NOMO-1 treated with dmso at 0.1 percent for 144 hours (cell line): ENCODE measurements at regions not wholly inside any gene's neighbourhood (a gene's known extent, or its start where the extent isn't known, plus 50 kb on each side); places are given as distances from the start of the nearest gene placed in this dataset.

Experiments
- DNase-seq: peaks from one replicate; lab custom pipeline; 2025; ENCODE audit not compliant: unreplicated experiment; lab: John Stamatoyannopoulos, UW

GRCh38 chr9:95627802-95628201 is 111.0 kb upstream of the PTCH1 start:
- DNase-seq, result no peak

DNA sequence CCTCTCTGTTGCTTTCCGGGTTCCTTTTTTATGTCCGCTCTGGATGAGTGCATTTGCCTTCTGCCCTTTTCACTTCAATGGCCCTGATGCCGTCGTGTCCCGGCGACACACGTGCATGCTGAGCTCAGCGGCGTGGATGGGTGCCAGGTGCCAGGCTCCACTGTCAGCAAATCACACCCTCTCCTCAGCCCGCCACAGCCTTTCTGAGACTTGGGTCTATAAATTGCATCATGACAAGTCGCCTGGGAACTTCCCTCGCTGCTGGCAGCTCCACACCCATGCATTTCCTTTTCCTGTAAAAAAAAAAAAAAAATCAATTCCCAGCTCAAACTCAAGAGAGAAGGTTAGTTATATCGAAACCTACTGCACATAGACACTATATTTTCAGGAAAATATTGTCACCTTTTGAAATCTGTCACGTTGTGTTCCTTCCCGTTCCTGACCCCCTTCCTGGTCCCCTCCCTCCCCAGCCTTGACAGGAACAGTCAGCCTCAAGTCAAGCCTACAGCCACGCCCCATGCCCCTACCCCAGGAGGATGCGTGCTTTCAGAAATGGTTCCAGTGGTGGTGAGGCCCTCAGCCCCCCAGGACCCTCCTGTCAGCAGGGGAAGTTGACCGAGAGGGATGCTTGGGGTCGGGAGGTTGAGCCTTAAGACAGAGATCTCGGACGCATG is 110.3 kb upstream of the PTCH1 start:
- no peak for DNase-seq

DNA sequence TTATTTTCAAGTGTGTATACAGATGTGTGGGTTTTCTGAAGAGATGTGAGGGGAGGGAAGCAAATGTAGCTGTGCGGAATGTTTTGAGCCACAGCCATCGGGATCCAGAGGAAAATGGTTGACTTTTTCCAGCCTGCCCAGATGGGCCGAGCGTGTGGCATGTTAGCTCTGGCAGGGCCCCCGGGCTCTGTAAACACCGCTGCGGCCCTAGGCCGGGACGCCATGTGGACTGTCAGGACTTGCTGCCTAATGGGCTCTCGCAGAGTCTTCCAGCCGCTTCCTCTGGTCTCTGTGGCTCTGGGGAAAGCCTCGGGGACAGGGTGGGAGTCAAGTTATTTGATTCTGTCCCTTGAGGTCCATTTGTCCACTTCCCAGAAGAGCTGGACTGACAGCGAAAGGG is 109.6 kb upstream of the PTCH1 start:
- no peak for DNase-seq

GRCh38 chr9:95623640-95624039 is 106.9 kb upstream of the PTCH1 start:
- DNase-seq, result no peak

DNA sequence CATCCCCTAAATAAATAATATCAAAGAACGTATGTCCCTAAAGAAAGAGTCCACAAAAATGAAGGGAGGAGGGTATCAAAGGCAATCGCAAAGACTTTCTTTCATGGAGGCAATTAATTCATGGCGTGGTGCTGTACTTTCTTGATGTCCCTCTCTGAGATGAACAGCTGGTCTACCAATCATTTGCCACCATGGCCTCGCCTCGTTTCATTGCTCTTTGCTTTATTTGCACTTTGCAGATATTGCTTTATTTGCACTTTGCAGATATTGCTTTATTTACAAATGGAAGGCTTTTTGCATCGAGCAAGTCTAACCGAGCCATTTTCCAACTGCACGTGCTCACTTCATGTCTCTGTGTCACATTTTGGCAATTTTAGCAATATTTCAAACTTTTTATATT is 104.0 kb upstream of the PTCH1 start:
- no peak for DNase-seq

GRCh38 chr9:95620314-95620713 is 103.5 kb upstream of the PTCH1 start:
- DNase-seq, result no peak

- no peak for DNase-seq
These were observed 98.5 kb upstream of the PTCH1 start for GRCh38 chr9:95615246-95615645.

GRCh38 chr9:95613670-95614069 is 96.9 kb upstream of the PTCH1 start:
- no peak for DNase-seq

GRCh38 chr9:95611354-95611753 is 94.6 kb upstream of the PTCH1 start:
- DNase-seq, result no peak

- DNase-seq, result no peak
These were observed 93.4 kb upstream of the PTCH1 start for GRCh38 chr9:95610006-95610785.

GRCh38 chr9:95609426-95609825 is 92.7 kb upstream of the PTCH1 start:
- no peak for DNase-seq

DNA sequence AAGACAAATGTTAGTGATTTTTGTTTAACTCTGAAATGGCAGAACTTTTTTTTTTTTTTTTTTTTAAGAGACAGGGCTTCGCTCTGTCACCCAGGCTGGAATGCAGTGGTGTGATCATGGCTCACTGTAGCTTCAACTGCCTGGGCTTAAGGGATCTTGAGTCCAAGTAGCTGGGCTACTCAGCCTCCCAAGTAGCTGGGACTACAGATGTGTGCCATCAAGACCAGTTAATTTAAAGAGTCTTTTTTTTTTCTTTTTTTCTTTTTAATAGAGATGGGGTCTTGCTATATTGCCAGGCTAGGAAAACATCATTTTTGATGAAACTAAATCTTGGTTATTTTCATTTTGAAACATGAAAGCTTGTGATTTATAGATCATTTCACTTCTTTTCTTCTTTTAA is 91.6 kb upstream of the PTCH1 start:
- no peak for DNase-seq

- no peak for DNase-seq
These were observed 90.7 kb upstream of the PTCH1 start for GRCh38 chr9:95607507-95607906.

GRCh38 chr9:95606489-95607350 is 89.9 kb upstream of the PTCH1 start:
- DNase-seq, result no peak

GRCh38 chr9:95605816-95606488 is 89.2 kb upstream of the PTCH1 start:
- no peak for DNase-seq

DNA sequence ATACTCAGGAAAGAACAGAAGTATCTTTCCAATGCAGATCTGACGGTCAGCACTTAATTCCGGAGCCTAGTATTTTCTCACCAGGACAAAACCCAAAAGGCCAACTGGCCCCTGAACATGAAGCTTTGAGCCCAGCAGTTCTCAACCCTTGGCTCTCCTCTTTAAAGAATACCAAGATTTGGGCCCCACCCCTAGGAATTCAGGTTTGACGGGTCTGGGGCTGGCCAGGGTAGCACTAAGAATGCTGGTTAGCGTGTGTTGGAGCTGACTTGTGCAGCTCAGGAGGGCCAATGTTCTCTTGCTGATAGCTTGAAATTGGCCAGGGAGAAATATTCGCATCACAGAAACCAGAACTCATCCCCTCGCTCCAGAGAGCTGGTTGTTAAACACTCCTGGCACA is 88.3 kb upstream of the PTCH1 start:
- no peak for DNase-seq

- DNase-seq, result peak; percentile 36
These were observed 81.5 kb upstream of the PTCH1 start for GRCh38 chr9:95598236-95598635.

DNA sequence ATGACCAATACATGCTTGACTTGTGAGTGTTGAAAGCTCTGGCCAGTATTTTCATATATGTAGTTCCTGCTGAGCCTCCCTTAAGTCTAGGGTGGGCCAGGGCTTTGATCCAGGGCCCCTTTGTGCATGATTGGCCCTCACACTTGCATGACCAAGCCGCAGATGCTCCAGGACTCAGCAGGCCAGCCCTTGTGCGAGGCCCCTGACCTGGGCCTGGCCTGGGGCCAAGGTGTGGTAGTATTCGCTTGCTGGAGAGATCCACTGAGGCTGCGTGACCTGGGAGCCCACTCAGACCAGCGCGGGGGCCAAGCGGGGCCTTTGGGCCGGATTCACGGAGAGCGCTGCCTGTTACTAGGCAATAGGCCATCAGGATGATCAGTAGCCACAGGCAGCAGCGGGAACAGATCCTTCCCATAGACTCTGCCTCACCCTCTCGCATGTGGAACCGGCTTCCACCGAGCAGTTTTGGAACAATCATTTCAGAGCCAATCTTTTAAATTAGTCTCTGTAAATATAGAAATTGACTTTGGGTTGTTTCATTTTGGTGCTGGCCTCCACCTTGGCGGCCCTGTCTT is 79.0 kb upstream of the PTCH1 start:
- DNase-seq, result no peak

- DNase-seq, result no peak
These were observed 76.2 kb upstream of the PTCH1 start for GRCh38 chr9:95592931-95593330.

GRCh38 chr9:95588724-95589588 is 72.2 kb upstream of the PTCH1 start:
- no peak for DNase-seq
